ENCODE measurements at regions not wholly inside any gene's neighbourhood (a gene's known extent, or its start where the extent isn't known, plus 50 kb on each side); places are given as distances from the start of the nearest gene placed in this dataset.

DNA sequence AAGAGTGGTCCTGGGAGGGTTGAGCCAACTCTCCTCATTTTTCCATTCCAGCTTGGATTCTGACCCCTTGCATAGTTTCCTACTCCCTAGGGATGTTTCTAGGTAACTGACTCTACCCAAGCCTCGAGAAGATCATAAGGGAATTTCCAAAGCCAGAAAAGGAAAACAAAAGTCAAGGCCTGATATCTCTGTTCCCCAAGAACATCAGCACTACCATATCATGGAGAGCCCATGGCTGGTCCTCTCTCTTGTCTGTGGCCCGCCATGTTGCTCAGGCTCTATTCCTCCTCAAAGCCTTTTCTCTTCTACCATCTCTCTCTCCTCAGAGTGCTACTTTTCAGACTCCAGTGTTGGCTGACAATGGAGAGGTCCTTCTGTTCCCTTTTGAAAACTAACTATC lies 99.6 kb upstream of the KLF7 start:
- Histone ChIP-seq H3K27me3 (replicated peaks in 1 of 4; ENCODE audit: control extremely low read depth in 1 of 4, control insufficient read depth in 3 of 4, insufficient read depth in 4 of 4, low read length in 3 of 4) (no peaks in the 10 kb centered on the region), H3K79me2 (ENCODE audit: control insufficient read depth, insufficient read depth, low read length) (no peaks in the 10 kb centered on the region), H2AFZ (ENCODE audit: insufficient read depth, low read depth, low read length, poor library complexity, severe bottlenecking) (no peak overlapping the region), H3K9me3 (ENCODE audit: control extremely low read depth in 1 of 3, control insufficient read depth in 2 of 3, insufficient read depth in 1 of 3, low read length in 2 of 3) (no peaks in the 10 kb centered on the region), H4K20me1 (ENCODE audit: control insufficient read depth, insufficient read depth, low read length, poor library complexity, severe bottlenecking) (no peaks in the 10 kb centered on the region), H3K4me3 (ENCODE audit: control extremely low read depth in 1 of 5, extremely low read depth in 1 of 5, insufficient read depth in 1 of 5, low read depth in 2 of 5, low read length in 4 of 5) (no peak overlapping the region), H3K4me2 (replicated peaks; ENCODE audit: low read depth, low read length, poor library complexity, severe bottlenecking) (no peak overlapping the region), H3K36me3 (replicated peaks in 1 of 2; ENCODE audit: control extremely low read depth in 1 of 2, control insufficient read depth in 1 of 2, extremely low read depth in 1 of 2, insufficient read depth in 2 of 2, low read length in 1 of 2) (no peaks in the 10 kb centered on the region), H3K4me1 (ENCODE audit: control insufficient read depth in 2 of 2, insufficient read depth in 2 of 2, low read length in 2 of 2) (peaks cover 0 to 4% of the 10 kb centered on the region in 2 donors), H3K27ac (ENCODE audit: low read length in 2 of 2) (no peak overlapping the region), H3K9ac (ENCODE audit: low read length) (no peak overlapping the region)
- TF ChIP-seq CTCF (IDR thresholded peaks at IDR 0.05) (no peak), EZH2 (IDR thresholded peaks at IDR 0.05; ENCODE audit: borderline replicate concordance, insufficient read depth, low read depth, low read length, poor library complexity, severe bottlenecking) (no peak)
- ChIA-PET POLR2A (no interaction called here), CTCF (interaction anchor here (1.3 kb wide), 1 partner anchor 18 kb away, joined by 3 read pairs; no protein-coding TSS in a partner anchor)
- H3K27ac Mint-ChIP-seq, result no peak overlapping the region
- H3K27me3 Mint-ChIP-seq, result peaks cover 4% of the 10 kb centered on the region
- intact Hi-C loops (cut with micrococcal nuclease), result no loop called here
- H3K9me3 Mint-ChIP-seq (ENCODE audit: insufficient read depth), result no peaks in the 10 kb centered on the region
- no peak overlapping the region for H3K4me3 Mint-ChIP-seq
- 81% methylated on average over 2 of the region's 2 CpGs for WGBS (ENCODE audit: insufficient coverage)
- ATAC-seq (ENCODE audit: low read depth) (no peak), DNase-seq (no peak)
- peaks cover 8% of the 10 kb centered on the region for H3K4me1 Mint-ChIP-seq

- H3K9ac ChIP-seq (ENCODE audit: low read length), result peak overlapping the region; percentile 5
- H3K79me2 ChIP-seq (ENCODE audit: control insufficient read depth, insufficient read depth, low read length), result no peaks in the 10 kb centered on the region
- Mint-ChIP-seq H3K27ac (no peak overlapping the region), H3K9me3 (ENCODE audit: insufficient read depth) (no peaks in the 10 kb centered on the region), H3K4me1 (peaks cover 8% of the 10 kb centered on the region), H3K27me3 (peaks cover 4% of the 10 kb centered on the region), H3K4me3 (no peak overlapping the region)
- no peak for ATAC-seq (ENCODE audit: low read depth)
- no peaks in the 10 kb centered on the region for H3K36me3 ChIP-seq (replicated peaks in 1 of 2; ENCODE audit: control extremely low read depth in 1 of 2, control insufficient read depth in 1 of 2, extremely low read depth in 1 of 2, insufficient read depth in 2 of 2, low read length in 1 of 2)
- DNase-seq, result no peak
- ChIA-PET CTCF (interaction anchor here (1.3 kb wide), 1 partner anchor 18 kb away, joined by 3 read pairs; no protein-coding TSS in a partner anchor), POLR2A (interaction anchor here (0.5 kb wide), 1 partner anchor 100 kb away, joined by 4 read pairs; the partner anchor contains the start of gene KLF7)
- no peaks in the 10 kb centered on the region for H4K20me1 ChIP-seq (ENCODE audit: control insufficient read depth, insufficient read depth, low read length, poor library complexity, severe bottlenecking)
- H3K27me3 ChIP-seq (replicated peaks in 1 of 4; ENCODE audit: control extremely low read depth in 1 of 4, control insufficient read depth in 3 of 4, insufficient read depth in 4 of 4, low read length in 3 of 4), result no peaks in the 10 kb centered on the region
- peaks cover 0 to 4% of the 10 kb centered on the region in 2 donors for H3K4me1 ChIP-seq (ENCODE audit: control insufficient read depth in 2 of 2, insufficient read depth in 2 of 2, low read length in 2 of 2)
- no peaks in the 10 kb centered on the region for H3K9me3 ChIP-seq (ENCODE audit: control extremely low read depth in 1 of 3, control insufficient read depth in 2 of 3, insufficient read depth in 1 of 3, low read length in 2 of 3)
- H3K4me2 ChIP-seq (replicated peaks; ENCODE audit: low read depth, low read length, poor library complexity, severe bottlenecking), result no peak overlapping the region
- 0% methylated on average over 4 of the region's 6 CpGs for WGBS (ENCODE audit: insufficient coverage)
- intact Hi-C loops (cut with micrococcal nuclease), result no loop called here
- H2AFZ ChIP-seq (ENCODE audit: insufficient read depth, low read depth, low read length, poor library complexity, severe bottlenecking), result no peak overlapping the region
- H3K4me3 ChIP-seq (ENCODE audit: control extremely low read depth in 1 of 5, extremely low read depth in 1 of 5, insufficient read depth in 1 of 5, low read depth in 2 of 5, low read length in 4 of 5), result no peak overlapping the region
- TF ChIP-seq EZH2 (IDR thresholded peaks at IDR 0.05; ENCODE audit: borderline replicate concordance, insufficient read depth, low read depth, low read length, poor library complexity, severe bottlenecking), result no peak
- no peak for TF ChIP-seq CTCF (IDR thresholded peaks at IDR 0.05)
- no peak overlapping the region for H3K27ac ChIP-seq (ENCODE audit: low read length in 2 of 2)
Measured at GRCh38 chr2:207265869-207266268, 100.1 kb upstream of the KLF7 start.

Data from B cell (primary cell).